ENCODE measurements at regions not wholly inside any gene's neighbourhood (a gene's known extent, or its start where the extent isn't known, plus 50 kb on each side); places are given as distances from the start of the nearest gene placed in this dataset.

DNA sequence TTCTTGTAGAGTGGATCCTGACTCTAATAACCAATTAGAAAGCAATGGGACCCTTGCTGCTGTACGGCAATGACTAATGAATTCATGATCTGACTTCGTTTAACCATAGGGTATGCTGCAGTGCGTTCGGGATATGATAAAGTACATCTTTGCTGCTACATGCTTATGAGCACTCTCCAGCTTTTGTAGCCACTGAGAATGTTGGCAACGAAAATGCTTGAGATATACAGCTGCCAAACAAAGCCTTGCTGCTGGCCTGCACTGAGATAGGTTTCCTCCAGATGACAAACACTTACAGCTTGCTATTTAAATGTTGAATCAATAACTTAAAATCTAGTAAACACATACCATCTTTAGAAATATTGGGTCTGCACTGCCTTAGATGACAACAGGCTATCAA, 372.4 kb upstream of the SLC8A1 start:
- intact Hi-C loops (cut with DNase I), result no loop called here
- H3K27ac ChIP-seq, result no peak overlapping the region
- no peaks in the 10 kb centered on the region for H3K36me3 ChIP-seq
- no peaks in the 10 kb centered on the region for H3K27me3 ChIP-seq
- H3K9me3 ChIP-seq, result no peaks in the 10 kb centered on the region
- TF ChIP-seq, protein P1, sequence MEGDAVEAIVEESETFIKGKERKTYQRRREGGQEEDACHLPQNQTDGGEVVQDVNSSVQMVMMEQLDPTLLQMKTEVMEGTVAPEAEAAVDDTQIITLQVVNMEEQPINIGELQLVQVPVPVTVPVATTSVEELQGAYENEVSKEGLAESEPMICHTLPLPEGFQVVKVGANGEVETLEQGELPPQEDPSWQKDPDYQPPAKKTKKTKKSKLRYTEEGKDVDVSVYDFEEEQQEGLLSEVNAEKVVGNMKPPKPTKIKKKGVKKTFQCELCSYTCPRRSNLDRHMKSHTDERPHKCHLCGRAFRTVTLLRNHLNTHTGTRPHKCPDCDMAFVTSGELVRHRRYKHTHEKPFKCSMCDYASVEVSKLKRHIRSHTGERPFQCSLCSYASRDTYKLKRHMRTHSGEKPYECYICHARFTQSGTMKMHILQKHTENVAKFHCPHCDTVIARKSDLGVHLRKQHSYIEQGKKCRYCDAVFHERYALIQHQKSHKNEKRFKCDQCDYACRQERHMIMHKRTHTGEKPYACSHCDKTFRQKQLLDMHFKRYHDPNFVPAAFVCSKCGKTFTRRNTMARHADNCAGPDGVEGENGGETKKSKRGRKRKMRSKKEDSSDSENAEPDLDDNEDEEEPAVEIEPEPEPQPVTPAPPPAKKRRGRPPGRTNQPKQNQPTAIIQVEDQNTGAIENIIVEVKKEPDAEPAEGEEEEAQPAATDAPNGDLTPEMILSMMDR (IDR thresholded peaks at IDR 0.05), result no peak
- no peak for TF ChIP-seq POLR2A (IDR thresholded peaks at IDR 0.05)
- no peak for DNase-seq
- H3K4me3 ChIP-seq (replicated peaks in 1 of 3), result no peak overlapping the region
- WGBS, 2 donors, result 64 to 92% methylated on average over 5 of the region's 5 CpGs
- H3K4me1 ChIP-seq, result no peaks in the 10 kb centered on the region

DNA sequence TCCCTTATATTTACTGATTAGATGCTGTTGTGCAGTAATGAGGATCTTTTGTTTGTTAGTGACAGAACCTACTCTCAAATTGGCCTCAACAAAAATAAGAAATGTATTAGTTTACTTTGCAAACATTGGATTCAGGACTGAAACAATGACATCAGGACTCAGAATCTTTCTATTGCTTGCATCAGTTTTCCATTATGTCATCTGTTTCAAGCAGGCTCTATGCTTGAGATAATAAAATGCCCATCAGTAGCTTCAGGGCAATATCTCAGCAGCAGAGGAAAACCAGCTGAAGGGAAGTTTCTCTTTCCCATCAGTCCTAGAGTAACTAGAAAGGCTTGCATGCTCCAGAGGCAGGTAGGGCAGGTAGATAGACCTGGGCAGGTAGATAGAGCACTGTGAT, 375.5 kb upstream of the SLC8A1 start:
- H3K4me3 ChIP-seq (replicated peaks in 1 of 3), result no peak overlapping the region
- no peaks in the 10 kb centered on the region for H3K36me3 ChIP-seq
- no peak for TF ChIP-seq POLR2A (IDR thresholded peaks at IDR 0.05)
- intact Hi-C loops (cut with DNase I), result no loop called here
- no peak for DNase-seq
- H3K27ac ChIP-seq, result no peak overlapping the region
- no peaks in the 10 kb centered on the region for H3K9me3 ChIP-seq
- no peaks in the 10 kb centered on the region for H3K4me1 ChIP-seq
- H3K27me3 ChIP-seq, result no peaks in the 10 kb centered on the region

DNA sequence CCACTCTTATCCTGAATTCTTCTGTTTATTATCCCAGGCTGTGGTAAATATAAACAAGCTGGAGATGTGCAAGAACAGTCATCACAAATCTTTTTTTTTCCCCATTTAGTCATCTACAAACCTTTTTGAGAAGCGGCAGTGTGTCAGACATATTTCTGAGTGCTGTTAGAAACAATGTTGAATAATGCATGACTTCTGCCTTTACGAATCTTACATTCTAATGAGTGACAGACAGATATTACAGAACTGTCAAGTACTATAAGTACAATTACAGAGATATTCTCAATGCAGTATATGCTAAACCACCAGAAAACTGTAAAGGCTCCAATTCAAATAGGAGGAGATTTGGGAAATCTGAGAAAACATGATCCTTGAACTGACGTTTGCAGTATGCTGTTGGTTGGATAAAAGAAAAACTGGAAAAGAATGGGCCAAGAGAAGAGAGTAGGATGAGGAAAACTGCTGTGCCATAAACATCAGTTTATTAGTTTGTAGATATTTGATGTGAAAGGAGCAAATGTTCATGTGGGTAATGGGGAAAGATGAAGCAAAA, 379.5 kb upstream of the SLC8A1 start:
- no peak for DNase-seq
- H3K27me3 ChIP-seq, result no peaks in the 10 kb centered on the region
- no peaks in the 10 kb centered on the region for H3K36me3 ChIP-seq
- H3K4me1 ChIP-seq, result no peaks in the 10 kb centered on the region
- 68 to 78% methylated on average over 3 of the region's 3 CpGs for WGBS, 2 donors
- no peaks in the 10 kb centered on the region for H3K9me3 ChIP-seq
- H3K27ac ChIP-seq, result no peak overlapping the region
- intact Hi-C loops (cut with DNase I), result no loop called here
- TF ChIP-seq, protein P1 (IDR thresholded peaks at IDR 0.05), result no peak
- TF ChIP-seq POLR2A (IDR thresholded peaks at IDR 0.05), result no peak
- no peak overlapping the region for H3K4me3 ChIP-seq (replicated peaks in 1 of 3)

DNA sequence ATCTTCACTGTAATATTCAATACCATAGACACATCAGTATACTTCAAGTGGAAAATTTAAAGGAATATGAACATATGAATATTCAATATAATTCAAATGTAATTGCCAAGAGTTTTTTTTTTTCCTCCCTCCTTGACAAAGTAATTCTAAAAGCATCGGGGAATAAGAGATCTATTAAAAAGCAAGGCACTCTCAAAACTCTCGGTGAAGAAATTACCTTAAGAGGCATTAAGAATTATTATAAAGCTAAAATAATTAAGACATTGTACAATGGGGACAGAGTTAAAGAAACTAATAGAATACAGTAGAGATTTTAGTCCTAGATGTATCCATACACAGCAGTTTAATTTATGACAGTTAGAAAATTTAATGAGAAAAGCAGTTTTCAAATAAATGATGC, 390.0 kb upstream of the SLC8A1 start:
- DNase-seq, result no peak
- no peaks in the 10 kb centered on the region for H3K9me3 ChIP-seq
- intact Hi-C loops (cut with DNase I), result no loop called here
- H3K4me1 ChIP-seq, result no peaks in the 10 kb centered on the region
- WGBS, 2 donors, result 91 to 93% methylated on average over 2 of the region's 2 CpGs
- no peaks in the 10 kb centered on the region for H3K36me3 ChIP-seq
- no peak overlapping the region for H3K27ac ChIP-seq
- TF ChIP-seq POLR2A (IDR thresholded peaks at IDR 0.05), result no peak
- TF ChIP-seq, protein P1 (IDR thresholded peaks at IDR 0.05), result no peak
- no peaks in the 10 kb centered on the region for H3K27me3 ChIP-seq
- no peak overlapping the region for H3K4me3 ChIP-seq (replicated peaks in 1 of 3)

DNA sequence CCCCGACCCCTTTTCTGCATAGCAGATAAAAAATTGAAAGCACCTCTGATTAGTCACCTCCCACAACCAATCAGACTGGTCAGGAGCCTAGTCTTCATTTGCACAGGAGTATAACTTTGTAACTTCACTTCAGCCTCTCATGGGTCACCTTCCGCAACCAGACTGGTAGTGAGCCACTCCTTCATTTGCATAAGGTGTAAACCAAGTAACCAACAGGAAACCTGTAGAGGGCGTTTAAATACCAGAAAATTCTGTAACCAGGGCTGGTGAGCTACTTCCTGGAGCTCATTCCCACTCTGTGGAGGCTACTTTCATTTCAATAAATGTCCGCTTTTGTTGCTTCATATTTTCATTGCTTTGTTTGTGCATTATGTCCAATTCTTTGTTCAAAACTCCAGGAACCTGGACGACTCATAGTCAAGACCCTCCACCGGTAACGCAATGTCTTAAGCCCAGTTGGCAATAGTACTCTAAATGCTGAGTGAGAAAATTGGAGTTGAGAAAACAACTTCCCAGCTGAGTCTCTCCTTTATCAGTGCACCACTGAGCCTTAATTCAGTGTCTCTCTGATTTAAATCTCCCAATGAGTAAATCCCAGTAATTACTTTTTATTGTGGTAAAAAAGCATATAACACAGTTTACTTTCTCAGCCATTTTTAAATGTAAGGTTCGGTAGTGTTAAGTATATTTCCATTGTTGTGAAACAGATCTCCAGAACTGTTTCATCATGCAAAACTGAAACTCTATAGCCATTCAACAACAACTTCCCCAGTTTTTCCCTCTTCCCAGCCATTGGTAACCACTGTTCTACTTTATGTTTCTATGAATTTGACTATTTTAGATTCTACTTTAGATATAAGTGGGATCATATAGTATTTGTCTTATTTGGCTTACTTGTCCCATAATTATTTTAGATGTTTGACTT, 392.7 kb upstream of the SLC8A1 start:
- no peaks in the 10 kb centered on the region for H3K27me3 ChIP-seq
- H3K4me3 ChIP-seq (replicated peaks in 1 of 3), result no peak overlapping the region
- intact Hi-C loops (cut with DNase I), result no loop called here
- H3K9me3 ChIP-seq, result no peaks in the 10 kb centered on the region
- no peaks in the 10 kb centered on the region for H3K36me3 ChIP-seq
- H3K27ac ChIP-seq, result no peak overlapping the region
- H3K4me1 ChIP-seq, result no peaks in the 10 kb centered on the region
- DNase-seq, result no peak
- 84% methylated on average over 8 of the region's 8 CpGs for WGBS, 2 donors
- TF ChIP-seq, protein P1 (IDR thresholded peaks at IDR 0.05), result no peak
- TF ChIP-seq POLR2A (IDR thresholded peaks at IDR 0.05), result no peak

Measured in thyroid gland (tissue), 4 donors.